ENCODE measurements at regions not wholly inside any gene's neighbourhood (a gene's known extent, or its start where the extent isn't known, plus 50 kb on each side); places are given as distances from the start of the nearest gene placed in this dataset.

DNA sequence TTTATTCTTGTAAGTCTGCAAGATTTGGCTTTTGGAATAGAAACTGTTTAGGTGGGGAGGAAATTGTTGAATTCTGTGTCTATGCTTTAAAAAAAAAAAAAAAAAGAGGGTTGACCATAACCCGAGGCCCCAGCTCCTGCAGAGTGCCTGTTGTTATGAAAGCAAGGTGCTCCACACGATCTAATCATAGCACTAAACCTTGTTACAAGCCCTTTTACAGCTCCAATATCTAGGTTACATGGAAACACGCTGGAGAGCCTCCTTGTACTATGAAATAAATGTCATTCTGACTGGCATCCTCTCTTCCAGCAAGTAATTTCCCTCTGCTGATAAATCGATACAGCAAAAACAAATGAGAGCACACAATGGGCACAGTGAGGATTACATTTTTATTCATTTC, 303.1 kb upstream of the SOX5 start:
- TF ChIP-seq EZH2 (IDR thresholded peaks at IDR 0.05; ENCODE audit: borderline replicate concordance) (no peak), EZH2phosphoT487 (IDR thresholded peaks at IDR 0.05; ENCODE audit: low read depth, severe bottlenecking, unreplicated experiment) (no peak)
- TF ChIP-seq, protein P1, sequence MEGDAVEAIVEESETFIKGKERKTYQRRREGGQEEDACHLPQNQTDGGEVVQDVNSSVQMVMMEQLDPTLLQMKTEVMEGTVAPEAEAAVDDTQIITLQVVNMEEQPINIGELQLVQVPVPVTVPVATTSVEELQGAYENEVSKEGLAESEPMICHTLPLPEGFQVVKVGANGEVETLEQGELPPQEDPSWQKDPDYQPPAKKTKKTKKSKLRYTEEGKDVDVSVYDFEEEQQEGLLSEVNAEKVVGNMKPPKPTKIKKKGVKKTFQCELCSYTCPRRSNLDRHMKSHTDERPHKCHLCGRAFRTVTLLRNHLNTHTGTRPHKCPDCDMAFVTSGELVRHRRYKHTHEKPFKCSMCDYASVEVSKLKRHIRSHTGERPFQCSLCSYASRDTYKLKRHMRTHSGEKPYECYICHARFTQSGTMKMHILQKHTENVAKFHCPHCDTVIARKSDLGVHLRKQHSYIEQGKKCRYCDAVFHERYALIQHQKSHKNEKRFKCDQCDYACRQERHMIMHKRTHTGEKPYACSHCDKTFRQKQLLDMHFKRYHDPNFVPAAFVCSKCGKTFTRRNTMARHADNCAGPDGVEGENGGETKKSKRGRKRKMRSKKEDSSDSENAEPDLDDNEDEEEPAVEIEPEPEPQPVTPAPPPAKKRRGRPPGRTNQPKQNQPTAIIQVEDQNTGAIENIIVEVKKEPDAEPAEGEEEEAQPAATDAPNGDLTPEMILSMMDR (IDR thresholded peaks at IDR 0.05; ENCODE audit: poor library complexity) = no peak
